WTC11 (cell line): ENCODE measurements at regions not wholly inside any gene's neighbourhood (a gene's known extent, or its start where the extent isn't known, plus 50 kb on each side); places are given as distances from the start of the nearest gene placed in this dataset.

Source experiments
- ATAC-seq: fragments of 200-7000 bp; cut with Tn5 transposase; 2 replicates; pipeline ENCODE4 v1.10.0; 2021; ENCODE audit warnings: mild to moderate bottlenecking, moderate library complexity
- CTCF ChIA-PET: fragments of 300-600 bp; sonication (Branson Sonifier 250); formaldehyde crosslinking; loops from one replicate; lab custom pipeline; 2021; ENCODE audit warnings: antibody characterized with exemption; lab: Charles Lee
- POLR2A ChIA-PET: fragments of 350-600 bp; sonication (Branson Sonifier 250); formaldehyde crosslinking; loops from one replicate; lab custom pipeline; 2021; ENCODE audit warnings: antibody characterized with exemption; lab: Charles Lee
- DNase-seq: peaks from one replicate; pipeline ENCODE4 v3.0.0; 2021; ENCODE audit warnings: low spot score
- H3K27ac Mint-ChIP-seq: 2 replicates; pipeline ENCODE4 v1.8.0; 2021; ENCODE audit warnings: mixed read lengths
- H3K27me3 Mint-ChIP-seq: 2 replicates; pipeline ENCODE4 v1.8.0; 2021; ENCODE audit warnings: low read depth, mild to moderate bottlenecking, moderate library complexity, mixed read lengths
- H3K36me3 Mint-ChIP-seq: 2 replicates; pipeline ENCODE4 v1.8.0; 2021; ENCODE audit warnings: mixed read lengths
- H3K4me1 Mint-ChIP-seq: 2 replicates; pipeline ENCODE4 v1.8.0; 2022; ENCODE audit warnings: mixed read lengths
- H3K4me3 Mint-ChIP-seq: 2 replicates; pipeline ENCODE4 v1.8.0; 2021; ENCODE audit warnings: mild to moderate bottlenecking, moderate library complexity, mixed read lengths
- H3K9me3 Mint-ChIP-seq: 2 replicates; pipeline ENCODE4 v1.8.0; 2021; ENCODE audit warnings: mixed read lengths
- CBFB ChIP-seq: sonication (generic); formaldehyde crosslinking; IDR thresholded peaks from 2 replicates; pipeline ENCODE4 v1.8.1; 2022; ENCODE audit warnings: mild to moderate bottlenecking, low read depth, missing genetic modification reagents
- CREB1 ChIP-seq: sonication (generic); formaldehyde crosslinking; IDR thresholded peaks from 2 replicates; pipeline ENCODE4 v1.8.0; 2023; ENCODE audit warnings: mild to moderate bottlenecking, missing genetic modification reagents
- CREM ChIP-seq: sonication (generic); formaldehyde crosslinking; IDR thresholded peaks from 2 replicates; pipeline ENCODE4 v1.8.1; 2022; ENCODE audit warnings: mild to moderate bottlenecking, missing genetic modification reagents, moderate library complexity
- GRHL2 ChIP-seq: fragments of 250-450 bp; sonication (Bioruptor Pico); IDR thresholded peaks from 2 replicates; pipeline ENCODE4 v1.8.0; 2022; ENCODE audit warnings: mild to moderate bottlenecking, moderate library complexity; ENCODE audit not compliant: insufficient replicate concordance, severe bottlenecking
- HMGA2 ChIP-seq: fragments of 250-450 bp; sonication (Bioruptor Pico); IDR thresholded peaks from 2 replicates; pipeline ENCODE4 v1.4.0; 2021; ENCODE audit warnings: mild to moderate bottlenecking, moderate library complexity
- KAT7 ChIP-seq: sonication (generic); formaldehyde crosslinking; IDR thresholded peaks from 2 replicates; pipeline ENCODE4 v1.8.1; 2023; ENCODE audit warnings: missing genetic modification reagents, mild to moderate bottlenecking, borderline replicate concordance
- MXD4 ChIP-seq: fragments of 250-450 bp; sonication (Bioruptor Pico); IDR thresholded peaks from 2 replicates; pipeline ENCODE4 v1.8.0; 2021; ENCODE audit warnings: mild to moderate bottlenecking, moderate library complexity, borderline replicate concordance
- MYBL2 ChIP-seq: sonication (generic); formaldehyde crosslinking; IDR thresholded peaks from 2 replicates; pipeline ENCODE4 v1.8.1; 2023; ENCODE audit warnings: mild to moderate bottlenecking, moderate library complexity, missing genetic modification reagents
- SMAD3 ChIP-seq: sonication (generic); formaldehyde crosslinking; IDR thresholded peaks from 2 replicates; pipeline ENCODE4 v1.8.0; 2022; ENCODE audit warnings: missing genetic modification reagents, mild to moderate bottlenecking, borderline replicate concordance
- SMAD4 ChIP-seq: sonication (generic); formaldehyde crosslinking; IDR thresholded peaks from 2 replicates; pipeline ENCODE4 v1.8.0; 2022; ENCODE audit warnings: mild to moderate bottlenecking, missing genetic modification reagents
- SOX15 ChIP-seq: fragments of 250-450 bp; sonication (Bioruptor Pico); IDR thresholded peaks from 2 replicates; pipeline ENCODE4 v1.9.0; 2021; ENCODE audit warnings: mild to moderate bottlenecking
- TEAD4 ChIP-seq: sonication (generic); formaldehyde crosslinking; IDR thresholded peaks from 2 replicates; pipeline ENCODE4 v1.8.0; 2022; ENCODE audit warnings: mild to moderate bottlenecking, missing genetic modification reagents
- ZNF219 ChIP-seq: sonication (generic); formaldehyde crosslinking; IDR thresholded peaks from 2 replicates; pipeline ENCODE4 v1.8.0; 2023; ENCODE audit warnings: missing genetic modification reagents, mild to moderate bottlenecking, borderline replicate concordance
- TF ChIP-seq, protein P1 (sequence below): fragments of 250-450 bp; sonication (Bioruptor Pico); IDR thresholded peaks from 2 replicates; pipeline ENCODE4 v1.8.0; 2021; ENCODE audit warnings: mild to moderate bottlenecking
- TF ChIP-seq, protein P2 (sequence below): sonication (generic); formaldehyde crosslinking; IDR thresholded peaks from 2 replicates; pipeline ENCODE4 v1.8.1; 2023; ENCODE audit warnings: mild to moderate bottlenecking, moderate library complexity, missing genetic modification reagents
- TF ChIP-seq, protein P3 (sequence below): fragments of 250-450 bp; sonication (Bioruptor Pico); IDR thresholded peaks from 2 replicates; pipeline ENCODE4 v1.9.0; 2021; ENCODE audit warnings: mild to moderate bottlenecking
- TF ChIP-seq, protein P4 (sequence below): sonication (generic); formaldehyde crosslinking; IDR thresholded peaks from 2 replicates; pipeline ENCODE4 v1.8.1; 2023; ENCODE audit warnings: mild to moderate bottlenecking, missing genetic modification reagents, moderate library complexity

DNA sequence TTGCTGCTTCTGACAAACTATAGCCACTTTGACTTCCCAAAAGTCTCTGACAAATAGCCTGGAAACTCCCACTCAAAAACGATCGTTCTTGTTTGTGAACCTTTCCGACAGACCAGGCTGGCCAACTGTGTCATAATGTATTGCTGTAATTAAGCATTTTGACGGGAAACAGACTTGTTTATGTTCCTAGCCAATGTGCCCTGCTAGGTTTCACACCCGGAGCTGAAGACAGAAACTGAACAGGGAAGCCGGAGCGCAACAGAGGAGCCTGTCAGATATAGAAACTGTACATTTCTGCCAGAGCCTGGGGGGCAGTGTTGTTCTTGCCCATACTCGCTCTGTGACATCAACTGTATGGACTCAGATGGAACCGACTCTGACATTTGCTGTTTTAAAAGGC, 55.3 kb upstream of the C7orf33 start:
- no peak for ATAC-seq
- H3K4me3 Mint-ChIP-seq = no peak overlapping the region
- CTCF ChIA-PET = interaction anchor here (1.2 kb wide), 1 partner anchor 8 kb away, joined by 4 read pairs; no protein-coding TSS in a partner anchor

DNA sequence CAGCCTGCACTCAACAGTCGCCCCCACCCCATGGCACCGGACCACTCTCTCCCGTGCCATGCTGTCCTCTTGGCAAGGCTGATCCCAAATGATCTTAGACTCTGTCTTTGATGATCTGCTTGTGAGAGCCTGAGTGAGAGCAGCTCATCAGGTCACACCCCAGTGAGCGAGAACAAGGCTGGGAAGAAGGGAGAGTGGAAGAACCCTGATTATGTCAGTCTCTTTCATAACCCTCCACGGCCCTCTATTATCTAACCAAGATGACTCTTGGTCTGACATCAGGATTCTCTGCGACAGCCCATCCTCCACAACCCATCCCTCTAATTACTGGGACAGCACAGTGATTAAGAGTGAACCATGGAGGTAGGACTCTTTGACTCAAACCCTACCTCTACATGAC, 53.1 kb upstream of the C7orf33 start:
- POLR2A ChIA-PET = no interaction called here
- DNase-seq = no peak
- TF ChIP-seq SMAD4 (CRISPR knock-in tag) = no peak
- TF ChIP-seq, protein P1, sequence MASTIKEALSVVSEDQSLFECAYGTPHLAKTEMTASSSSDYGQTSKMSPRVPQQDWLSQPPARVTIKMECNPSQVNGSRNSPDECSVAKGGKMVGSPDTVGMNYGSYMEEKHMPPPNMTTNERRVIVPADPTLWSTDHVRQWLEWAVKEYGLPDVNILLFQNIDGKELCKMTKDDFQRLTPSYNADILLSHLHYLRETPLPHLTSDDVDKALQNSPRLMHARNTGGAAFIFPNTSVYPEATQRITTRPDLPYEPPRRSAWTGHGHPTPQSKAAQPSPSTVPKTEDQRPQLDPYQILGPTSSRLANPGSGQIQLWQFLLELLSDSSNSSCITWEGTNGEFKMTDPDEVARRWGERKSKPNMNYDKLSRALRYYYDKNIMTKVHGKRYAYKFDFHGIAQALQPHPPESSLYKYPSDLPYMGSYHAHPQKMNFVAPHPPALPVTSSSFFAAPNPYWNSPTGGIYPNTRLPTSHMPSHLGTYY (CRISPR knock-in tag) = no peak
- no peak for TF ChIP-seq SMAD3 (CRISPR knock-in tag)
- no peak for TF ChIP-seq TEAD4 (CRISPR knock-in tag)
- TF ChIP-seq CREM (CRISPR knock-in tag) = no peak
- no peak for TF ChIP-seq MXD4 (CRISPR knock-in tag)
- no peak for TF ChIP-seq ZNF219
- TF ChIP-seq KAT7 (CRISPR knock-in tag) = no peak
- TF ChIP-seq, protein P2, sequence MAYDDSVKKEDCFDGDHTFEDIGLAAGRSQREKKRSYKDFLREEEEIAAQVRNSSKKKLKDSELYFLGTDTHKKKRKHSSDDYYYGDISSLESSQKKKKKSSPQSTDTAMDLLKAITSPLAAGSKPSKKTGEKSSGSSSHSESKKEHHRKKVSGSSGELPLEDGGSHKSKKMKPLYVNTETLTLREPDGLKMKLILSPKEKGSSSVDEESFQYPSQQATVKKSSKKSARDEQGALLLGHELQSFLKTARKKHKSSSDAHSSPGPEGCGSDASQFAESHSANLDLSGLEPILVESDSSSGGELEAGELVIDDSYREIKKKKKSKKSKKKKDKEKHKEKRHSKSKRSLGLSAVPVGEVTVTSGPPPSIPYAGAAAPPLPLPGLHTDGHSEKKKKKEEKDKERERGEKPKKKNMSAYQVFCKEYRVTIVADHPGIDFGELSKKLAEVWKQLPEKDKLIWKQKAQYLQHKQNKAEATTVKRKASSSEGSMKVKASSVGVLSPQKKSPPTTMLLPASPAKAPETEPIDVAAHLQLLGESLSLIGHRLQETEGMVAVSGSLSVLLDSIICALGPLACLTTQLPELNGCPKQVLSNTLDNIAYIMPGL = no peak
- no peak for TF ChIP-seq HMGA2 (CRISPR knock-in tag)
- TF ChIP-seq, all 79 proteins: peak for 0
- Mint-ChIP-seq H3K4me1 (no peaks in the 10 kb centered on the region), H3K4me3 (no peak overlapping the region), H3K27me3 (no peaks in the 10 kb centered on the region), H3K9me3 (no peaks in the 10 kb centered on the region), H3K27ac (no peak overlapping the region), H3K36me3 (no peaks in the 10 kb centered on the region)
- no peak for ATAC-seq
- CTCF ChIA-PET = no interaction called here

More for the DNA sequence above, 55.3 kb upstream of the C7orf33 start:
- TF ChIP-seq CBFB (CRISPR knock-in tag) = no peak
- TF ChIP-seq MYBL2 (CRISPR knock-in tag) = no peak
- TF ChIP-seq MXD4 (CRISPR knock-in tag) = no peak
- TF ChIP-seq, protein P3, sequence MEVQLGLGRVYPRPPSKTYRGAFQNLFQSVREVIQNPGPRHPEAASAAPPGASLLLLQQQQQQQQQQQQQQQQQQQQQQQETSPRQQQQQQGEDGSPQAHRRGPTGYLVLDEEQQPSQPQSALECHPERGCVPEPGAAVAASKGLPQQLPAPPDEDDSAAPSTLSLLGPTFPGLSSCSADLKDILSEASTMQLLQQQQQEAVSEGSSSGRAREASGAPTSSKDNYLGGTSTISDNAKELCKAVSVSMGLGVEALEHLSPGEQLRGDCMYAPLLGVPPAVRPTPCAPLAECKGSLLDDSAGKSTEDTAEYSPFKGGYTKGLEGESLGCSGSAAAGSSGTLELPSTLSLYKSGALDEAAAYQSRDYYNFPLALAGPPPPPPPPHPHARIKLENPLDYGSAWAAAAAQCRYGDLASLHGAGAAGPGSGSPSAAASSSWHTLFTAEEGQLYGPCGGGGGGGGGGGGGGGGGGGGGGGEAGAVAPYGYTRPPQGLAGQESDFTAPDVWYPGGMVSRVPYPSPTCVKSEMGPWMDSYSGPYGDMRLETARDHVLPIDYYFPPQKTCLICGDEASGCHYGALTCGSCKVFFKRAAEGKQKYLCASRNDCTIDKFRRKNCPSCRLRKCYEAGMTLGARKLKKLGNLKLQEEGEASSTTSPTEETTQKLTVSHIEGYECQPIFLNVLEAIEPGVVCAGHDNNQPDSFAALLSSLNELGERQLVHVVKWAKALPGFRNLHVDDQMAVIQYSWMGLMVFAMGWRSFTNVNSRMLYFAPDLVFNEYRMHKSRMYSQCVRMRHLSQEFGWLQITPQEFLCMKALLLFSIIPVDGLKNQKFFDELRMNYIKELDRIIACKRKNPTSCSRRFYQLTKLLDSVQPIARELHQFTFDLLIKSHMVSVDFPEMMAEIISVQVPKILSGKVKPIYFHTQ (CRISPR knock-in tag) = no peak
- TF ChIP-seq CREB1 = no peak
- TF ChIP-seq, protein P4, sequence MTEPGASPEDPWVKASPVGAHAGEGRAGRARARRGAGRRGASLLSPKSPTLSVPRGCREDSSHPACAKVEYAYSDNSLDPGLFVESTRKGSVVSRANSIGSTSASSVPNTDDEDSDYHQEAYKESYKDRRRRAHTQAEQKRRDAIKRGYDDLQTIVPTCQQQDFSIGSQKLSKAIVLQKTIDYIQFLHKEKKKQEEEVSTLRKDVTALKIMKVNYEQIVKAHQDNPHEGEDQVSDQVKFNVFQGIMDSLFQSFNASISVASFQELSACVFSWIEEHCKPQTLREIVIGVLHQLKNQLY (CRISPR knock-in tag) = no peak
- no peak for TF ChIP-seq SOX15 (CRISPR knock-in tag)
- no peak for TF ChIP-seq GRHL2 (CRISPR knock-in tag)
- POLR2A ChIA-PET = no interaction called here
- Mint-ChIP-seq H3K36me3 (no peaks in the 10 kb centered on the region), H3K4me1 (no peaks in the 10 kb centered on the region), H3K9me3 (no peaks in the 10 kb centered on the region), H3K27ac (no peak overlapping the region), H3K27me3 (no peaks in the 10 kb centered on the region)
- no peak for DNase-seq
